ENCODE measurements at regions not wholly inside any gene's neighbourhood (a gene's known extent, or its start where the extent isn't known, plus 50 kb on each side); places are given as distances from the start of the nearest gene placed in this dataset.

GRCh38 chr13:62333466-62333865, 917.8 kb upstream of the PCDH20 start:
- TF ChIP-seq, protein P1, sequence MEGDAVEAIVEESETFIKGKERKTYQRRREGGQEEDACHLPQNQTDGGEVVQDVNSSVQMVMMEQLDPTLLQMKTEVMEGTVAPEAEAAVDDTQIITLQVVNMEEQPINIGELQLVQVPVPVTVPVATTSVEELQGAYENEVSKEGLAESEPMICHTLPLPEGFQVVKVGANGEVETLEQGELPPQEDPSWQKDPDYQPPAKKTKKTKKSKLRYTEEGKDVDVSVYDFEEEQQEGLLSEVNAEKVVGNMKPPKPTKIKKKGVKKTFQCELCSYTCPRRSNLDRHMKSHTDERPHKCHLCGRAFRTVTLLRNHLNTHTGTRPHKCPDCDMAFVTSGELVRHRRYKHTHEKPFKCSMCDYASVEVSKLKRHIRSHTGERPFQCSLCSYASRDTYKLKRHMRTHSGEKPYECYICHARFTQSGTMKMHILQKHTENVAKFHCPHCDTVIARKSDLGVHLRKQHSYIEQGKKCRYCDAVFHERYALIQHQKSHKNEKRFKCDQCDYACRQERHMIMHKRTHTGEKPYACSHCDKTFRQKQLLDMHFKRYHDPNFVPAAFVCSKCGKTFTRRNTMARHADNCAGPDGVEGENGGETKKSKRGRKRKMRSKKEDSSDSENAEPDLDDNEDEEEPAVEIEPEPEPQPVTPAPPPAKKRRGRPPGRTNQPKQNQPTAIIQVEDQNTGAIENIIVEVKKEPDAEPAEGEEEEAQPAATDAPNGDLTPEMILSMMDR (IDR thresholded peaks at IDR 0.05; ENCODE audit: insufficient read depth, low read depth, low read length, missing control alignments): no peak
- H3K4me3 ChIP-seq (ENCODE audit: low read depth, low read length): no peak overlapping the region
- DNase-seq (ENCODE audit: low read depth): no peak

GRCh38 chr13:62331384-62331783, 915.7 kb upstream of the PCDH20 start:
- no peak overlapping the region for H3K4me3 ChIP-seq (ENCODE audit: low read depth, low read length)
- TF ChIP-seq, protein P1 (IDR thresholded peaks at IDR 0.05; ENCODE audit: insufficient read depth, low read depth, low read length, missing control alignments): no peak
- DNase-seq (ENCODE audit: low read depth): no peak

- TF ChIP-seq, protein P1 (IDR thresholded peaks at IDR 0.05; ENCODE audit: insufficient read depth, low read depth, low read length, missing control alignments): no peak
- DNase-seq (ENCODE audit: low read depth): no peak
These were observed 911.7 kb upstream of the PCDH20 start for GRCh38 chr13:62327367-62327766.

DNA sequence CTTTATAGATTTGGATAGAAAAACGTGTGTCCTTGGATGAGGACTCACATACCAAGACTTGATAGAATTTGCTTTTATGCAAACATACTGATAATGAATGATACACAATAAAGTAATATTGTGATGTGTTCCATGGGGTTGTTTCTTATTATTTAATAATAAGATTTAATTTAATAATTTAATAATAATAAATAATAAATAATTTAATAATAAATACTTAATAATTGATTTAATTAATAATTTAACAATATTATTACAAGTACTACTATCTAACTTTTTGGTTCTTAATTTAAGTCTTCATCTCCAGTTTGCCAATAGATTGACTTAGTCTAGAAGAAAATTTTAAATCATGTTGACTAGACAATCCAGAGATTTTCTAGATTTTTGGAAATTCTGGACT, 909.2 kb upstream of the PCDH20 start:
- TF ChIP-seq, protein P1 (IDR thresholded peaks at IDR 0.05; ENCODE audit: insufficient read depth, low read depth, low read length, missing control alignments): no peak
- DNase-seq (ENCODE audit: low read depth): no peak
- H3K4me3 ChIP-seq (ENCODE audit: low read depth, low read length): no peak overlapping the region

More at GRCh38 chr13:62327367-62327766, 911.7 kb upstream of the PCDH20 start:
- H3K4me3 ChIP-seq (ENCODE audit: low read depth, low read length): no peak overlapping the region

DNA sequence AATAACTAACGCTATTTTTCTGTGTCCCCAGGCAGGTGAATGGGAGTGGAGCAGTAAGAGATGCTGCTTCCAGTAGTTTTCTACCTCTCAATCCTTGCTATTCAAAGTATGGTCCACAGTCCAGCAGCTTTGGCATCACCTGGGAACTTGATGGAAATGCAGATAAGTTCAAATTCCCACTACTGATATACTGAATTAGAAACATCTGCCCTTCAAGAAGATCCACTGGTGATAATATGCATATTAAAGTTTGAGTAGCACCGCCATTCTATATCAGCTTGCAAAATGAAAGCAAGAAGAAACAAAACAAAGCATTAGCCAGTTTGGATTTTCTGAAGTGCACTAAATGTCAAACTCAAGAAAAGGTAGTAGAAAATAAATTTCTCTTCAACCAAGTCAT, 906.2 kb upstream of the PCDH20 start:
- H3K4me3 ChIP-seq (ENCODE audit: low read depth, low read length): no peak overlapping the region
- no peak for DNase-seq (ENCODE audit: low read depth)
- TF ChIP-seq, protein P1 (IDR thresholded peaks at IDR 0.05; ENCODE audit: insufficient read depth, low read depth, low read length, missing control alignments): no peak

GRCh38 chr13:62321139-62321538, 905.5 kb upstream of the PCDH20 start:
- no peak overlapping the region for H3K4me3 ChIP-seq (ENCODE audit: low read depth, low read length)
- no peak for DNase-seq (ENCODE audit: low read depth)
- TF ChIP-seq, protein P1 (IDR thresholded peaks at IDR 0.05; ENCODE audit: insufficient read depth, low read depth, low read length, missing control alignments): no peak
